H9 (cell line): ENCODE measurements at regions not wholly inside any gene's neighbourhood (a gene's known extent, or its start where the extent isn't known, plus 50 kb on each side); places are given as distances from the start of the nearest gene placed in this dataset.

Source experiments
- DNase-seq: peaks from one replicate; pipeline ENCODE4 v3.0.0-alpha.2; 2017
- H2AFZ ChIP-seq: one replicate; pipeline ENCODE4 v1.6.1; 2013; ENCODE audit warnings: mild to moderate bottlenecking, low read length, control low read depth, moderate library complexity
- H2AK5ac ChIP-seq: 2 replicates; pipeline ENCODE4 v1.6.1; 2013; ENCODE audit warnings: low read length, control low read depth, mixed read lengths; ENCODE audit not compliant: insufficient read length
- H2BK120ac ChIP-seq: one replicate; pipeline ENCODE4 v1.6.1; 2013; ENCODE audit warnings: low read depth, mild to moderate bottlenecking, low read length, control low read depth, inconsistent platforms; ENCODE audit not compliant: poor library complexity, severe bottlenecking
- H2BK12ac ChIP-seq: 2 replicates; pipeline ENCODE4 v1.6.1; 2013; ENCODE audit warnings: low read length, control low read depth, mixed read lengths, low read depth; ENCODE audit not compliant: insufficient read length
- H2BK15ac ChIP-seq: 2 replicates; pipeline ENCODE4 v1.6.1; 2013; ENCODE audit warnings: low read depth, low read length, control low read depth
- H2BK20ac ChIP-seq: one replicate; pipeline ENCODE4 v1.6.1; 2013; ENCODE audit warnings: low read depth, mild to moderate bottlenecking, low read length, control low read depth, inconsistent platforms; ENCODE audit not compliant: poor library complexity, severe bottlenecking
- H2BK5ac ChIP-seq: 2 replicates; pipeline ENCODE4 v1.6.1; 2013; ENCODE audit warnings: low read length, control low read depth, mixed read lengths; ENCODE audit not compliant: insufficient read length
- H3K14ac ChIP-seq: 2 replicates; pipeline ENCODE4 v1.6.1; 2013; ENCODE audit warnings: low read length, control low read depth; ENCODE audit not compliant: insufficient read depth
- H3K18ac ChIP-seq: 2 replicates; pipeline ENCODE4 v1.6.1; 2013; ENCODE audit warnings: low read depth, mild to moderate bottlenecking, mixed read lengths, low read length, control low read depth; ENCODE audit not compliant: insufficient read length
- H3K23ac ChIP-seq: 2 replicates; pipeline ENCODE4 v1.6.1; 2013; ENCODE audit warnings: low read length, control low read depth, mixed read lengths, low read depth; ENCODE audit not compliant: insufficient read length
- H3K23me2 ChIP-seq: 2 replicates; pipeline ENCODE4 v1.6.1; 2013; ENCODE audit warnings: low read depth, mild to moderate bottlenecking, mixed read lengths, low read length, control low read depth; ENCODE audit not compliant: insufficient read length, poor library complexity, severe bottlenecking
- H3K27ac ChIP-seq: 2 replicates; pipeline ENCODE4 v1.5.1; 2013; ENCODE audit warnings: low read length, control low read depth, mixed read lengths, low read depth; ENCODE audit not compliant: insufficient read length
- H3K27me3 ChIP-seq: 2 replicates; pipeline ENCODE4 v1.6.1; 2013; ENCODE audit warnings: low read length, control low read depth, inconsistent platforms; ENCODE audit not compliant: insufficient read depth
- H3K4ac ChIP-seq: 2 replicates; pipeline ENCODE4 v1.6.1; 2013; ENCODE audit warnings: low read depth, mild to moderate bottlenecking, control low read depth, inconsistent platforms, low read length, moderate library complexity
- H3K4me1 ChIP-seq: 2 replicates; pipeline ENCODE4 v1.6.1; 2013; ENCODE audit warnings: low read length, control low read depth, inconsistent platforms; ENCODE audit not compliant: insufficient read depth
- H3K4me2 ChIP-seq: 2 replicates; pipeline ENCODE4 v1.6.1; 2013; ENCODE audit warnings: low read length, control low read depth, mixed read lengths; ENCODE audit not compliant: insufficient read length, insufficient read depth
- H3K56ac ChIP-seq: 2 replicates; pipeline ENCODE4 v1.6.1; 2013; ENCODE audit warnings: low read depth, mild to moderate bottlenecking, mixed read lengths, low read length, control low read depth; ENCODE audit not compliant: insufficient read length
- H3K79me1 ChIP-seq: 2 replicates; pipeline ENCODE4 v1.6.1; 2013; ENCODE audit warnings: low read depth, mild to moderate bottlenecking, moderate library complexity, low read length, control low read depth, inconsistent platforms; ENCODE audit not compliant: insufficient read depth, poor library complexity, severe bottlenecking
- H3K79me2 ChIP-seq: 2 replicates; pipeline ENCODE4 v1.6.1; 2013; ENCODE audit warnings: low read length, control low read depth, inconsistent platforms; ENCODE audit not compliant: insufficient read depth
- H3K9ac ChIP-seq: 2 replicates; pipeline ENCODE4 v1.6.1; 2013; ENCODE audit warnings: low read length, control low read depth, mixed read lengths; ENCODE audit not compliant: insufficient read length; ENCODE audit errors: extremely low read depth
- H3K9me3 ChIP-seq: one replicate; pipeline ENCODE4 v1.6.1; 2013; ENCODE audit warnings: low read depth, low read length, inconsistent platforms; ENCODE audit not compliant: control insufficient read depth
- H3T11ph ChIP-seq: one replicate; pipeline ENCODE4 v1.6.1; 2013; ENCODE audit warnings: mild to moderate bottlenecking, low read length, control low read depth, inconsistent platforms
- H4K20me1 ChIP-seq: one replicate; pipeline ENCODE4 v1.6.1; 2013; ENCODE audit not compliant: control insufficient read depth, insufficient read length, insufficient read depth
- H4K5ac ChIP-seq: 2 replicates; pipeline ENCODE4 v1.6.1; 2013; ENCODE audit warnings: low read depth, mild to moderate bottlenecking, mixed read lengths, low read length, control low read depth; ENCODE audit not compliant: insufficient read length
- H4K8ac ChIP-seq: replicated peaks from 2 replicates; pipeline ENCODE4 v1.6.1; 2013; ENCODE audit warnings: low read length, control low read depth, mixed read lengths, low read depth; ENCODE audit not compliant: insufficient read length
- H4K91ac ChIP-seq: 2 replicates; pipeline ENCODE4 v1.6.1; 2013; ENCODE audit warnings: low read depth, mild to moderate bottlenecking, moderate library complexity, mixed read lengths, low read length, control low read depth; ENCODE audit not compliant: insufficient read length
- H3K27ac Mint-ChIP-seq, 3 experiments: 2 replicates in 2 of 3; 3 replicates in 1 of 3; pipeline ENCODE4 v1.8.0; 2020 to 2021; ENCODE audit warnings: mixed read lengths in 3 of 3, mild to moderate bottlenecking in 1 of 3, moderate library complexity in 1 of 3
- H3K27me3 Mint-ChIP-seq: 2 replicates; pipeline ENCODE4 v1.8.0; 2021; ENCODE audit warnings: low read depth, mild to moderate bottlenecking, moderate library complexity, mixed read lengths
- H3K36me3 Mint-ChIP-seq, 3 experiments: 2 replicates in 2 of 3; 3 replicates in 1 of 3; pipeline ENCODE4 v1.8.0; 2020 to 2021; ENCODE audit warnings: low read depth in 3 of 3, mixed read lengths in 3 of 3; ENCODE audit not compliant: insufficient read depth in 1 of 3
- H3K4me1 Mint-ChIP-seq, 2 experiments: 2 replicates each; pipeline ENCODE4 v1.8.0; 2020; ENCODE audit warnings: mixed read lengths in 2 of 2
- H3K4me3 Mint-ChIP-seq, 2 experiments: 2 replicates in 1 of 2; 3 replicates in 1 of 2; pipeline ENCODE4 v1.8.0; 2020 to 2021; ENCODE audit warnings: mild to moderate bottlenecking in 2 of 2, mixed read lengths in 2 of 2, moderate library complexity in 1 of 2
- H3K9me3 Mint-ChIP-seq, 2 experiments: 2 replicates in 1 of 2; 3 replicates in 1 of 2; pipeline ENCODE4 v1.8.0; 2020; ENCODE audit warnings: mild to moderate bottlenecking in 2 of 2, mixed read lengths in 2 of 2, moderate library complexity in 1 of 2
- CTCF ChIP-seq: fragments of 200-600 bp; sonication (generic); conservative IDR thresholded peaks from 3 replicates; pipeline ENCODE4 v1.8.0; 2021; ENCODE audit warnings: antibody characterized with exemption, mild to moderate bottlenecking
- WGBS: extraction: QIAGEN DNeasy Blood & Tissue Kit; methylation state at CpG from one replicate; pipeline ENCODE4 v1.1.7; 2013; ENCODE audit warnings: missing lambda C conversion rate, low lambda C conversion rate, mixed read lengths; ENCODE audit not compliant: insufficient read length; ENCODE audit errors: extremely low coverage; 5-methylcytosine and 5-hydroxymethylcytosine counted together

DNA sequence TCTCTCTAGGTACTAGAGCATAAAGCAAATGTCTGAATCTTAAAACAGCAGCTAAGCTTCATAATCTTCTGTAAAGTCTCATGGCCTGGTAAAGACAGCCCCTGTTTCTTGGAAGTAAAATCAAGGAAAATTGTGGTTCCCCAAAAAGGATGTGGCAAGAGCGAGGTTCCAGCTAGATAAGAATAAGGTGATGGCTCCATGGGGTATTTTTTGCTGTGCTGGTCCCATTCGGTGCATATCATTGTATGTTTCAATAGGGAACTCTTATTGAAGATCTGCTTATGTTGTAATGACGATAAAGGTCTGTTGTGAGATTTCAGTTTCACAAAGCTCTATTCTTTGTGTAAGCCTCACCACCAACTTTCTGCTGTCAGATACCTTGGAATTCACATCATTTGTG, 316.9 kb upstream of the NOCT start:
- Mint-ChIP-seq H3K4me1 (peaks cover 23% of the 10 kb centered on the region in 2 experiments), H3K4me3 (no peak overlapping the region), H3K36me3 (no peaks in the 10 kb centered on the region), H3K9me3 (no peaks in the 10 kb centered on the region), H3K27me3 (no peaks in the 10 kb centered on the region), H3K27ac (no peak overlapping the region)
- Histone ChIP-seq H4K91ac (no peak overlapping the region), H3K14ac (no peak overlapping the region), H2BK12ac (no peak overlapping the region), H4K5ac (no peak overlapping the region), H3K27me3 (no peaks in the 10 kb centered on the region), H2BK15ac (no peak overlapping the region), H3K4me2 (no peak overlapping the region), H3K79me2 (no peaks in the 10 kb centered on the region), H3K4me1 (peaks cover 2% of the 10 kb centered on the region; the same call in 1 of the 2 replicates), H3K56ac (no peak overlapping the region), H3K79me1 (no peaks in the 10 kb centered on the region), H3K23me2 (no peaks in the 10 kb centered on the region), H3K9ac (no peak overlapping the region), H4K20me1 (no peaks in the 10 kb centered on the region), H3K4ac (no peak overlapping the region), H3T11ph (no peak overlapping the region), H2BK120ac (no peak overlapping the region), H2AK5ac (no peak overlapping the region), H4K8ac (no peak overlapping the region), H3K27ac (no peak overlapping the region), H2BK5ac (no peak overlapping the region), H2AFZ (no peak overlapping the region), H3K9me3 (no peaks in the 10 kb centered on the region), H3K18ac (no peak overlapping the region), H2BK20ac (no peak overlapping the region), H3K23ac (no peak overlapping the region)
- DNase-seq, result no peak
- TF ChIP-seq CTCF, result no peak
- no CpG with 5 or more reads among the region's 3 CpGs for WGBS
